Suprapubic skin (tissue), 4 donors: ENCODE measurements at regions not wholly inside any gene's neighbourhood (a gene's known extent, or its start where the extent isn't known, plus 50 kb on each side); places are given as distances from the start of the nearest gene placed in this dataset.

Experiments used
- DNase-seq, 2 donors: peaks; one replicate each; pipeline ENCODE4 v3.0.0-alpha.2; 2019; ENCODE audit warnings: low spot score in 2 of 2
- H3K27ac ChIP-seq: fragments of 200-600 bp; sonication (generic); one replicate; pipeline ENCODE4 v1.5.1; 2019
- H3K27me3 ChIP-seq: fragments of 200-600 bp; sonication (generic); one replicate; pipeline ENCODE4 v1.5.1; 2019
- H3K36me3 ChIP-seq: fragments of 200-600 bp; sonication (generic); one replicate; pipeline ENCODE4 v1.5.1; 2019
- H3K4me1 ChIP-seq: fragments of 200-600 bp; sonication (generic); one replicate; pipeline ENCODE4 v1.5.1; 2019
- H3K4me3 ChIP-seq: fragments of 200-600 bp; sonication (generic); one replicate; pipeline ENCODE4 v1.5.1; 2019; ENCODE audit warnings: mild to moderate bottlenecking
- H3K9me3 ChIP-seq: fragments of 200-600 bp; sonication (generic); one replicate; pipeline ENCODE4 v1.5.1; 2019
- CTCF ChIP-seq, 2 donors: fragments of 200-600 bp in 1 of 2; fragments of 450-650 bp in 1 of 2; sonication (generic) in 1 of 2; IDR thresholded peaks; one replicate each; pipeline ENCODE4 v1.5.1; 2016 to 2019; ENCODE audit warnings: antibody characterized with exemption in 2 of 2, mild to moderate bottlenecking in 1 of 2, moderate library complexity in 1 of 2
- EP300 ChIP-seq: sonication (generic); formaldehyde crosslinking; IDR thresholded peaks from one replicate; pipeline ENCODE4 v1.6.1; 2017; ENCODE audit warnings: antibody characterized with exemption
- POLR2A ChIP-seq, 2 donors: fragments of 450-650 bp; IDR thresholded peaks; one replicate each; pipeline ENCODE4 v1.6.1; 2017; ENCODE audit warnings: antibody characterized with exemption in 2 of 2, mild to moderate bottlenecking in 2 of 2, moderate library complexity in 2 of 2
- POLR2AphosphoS5 ChIP-seq, 3 donors: sonication (generic); formaldehyde crosslinking; IDR thresholded peaks; one replicate each; pipeline ENCODE4 v1.6.1; 2017; ENCODE audit warnings: antibody characterized with exemption in 3 of 3
- WGBS: methylation state at CpG from one replicate; pipeline ENCODE4 v1.1.5; 2018; 5-methylcytosine and 5-hydroxymethylcytosine counted together

DNA sequence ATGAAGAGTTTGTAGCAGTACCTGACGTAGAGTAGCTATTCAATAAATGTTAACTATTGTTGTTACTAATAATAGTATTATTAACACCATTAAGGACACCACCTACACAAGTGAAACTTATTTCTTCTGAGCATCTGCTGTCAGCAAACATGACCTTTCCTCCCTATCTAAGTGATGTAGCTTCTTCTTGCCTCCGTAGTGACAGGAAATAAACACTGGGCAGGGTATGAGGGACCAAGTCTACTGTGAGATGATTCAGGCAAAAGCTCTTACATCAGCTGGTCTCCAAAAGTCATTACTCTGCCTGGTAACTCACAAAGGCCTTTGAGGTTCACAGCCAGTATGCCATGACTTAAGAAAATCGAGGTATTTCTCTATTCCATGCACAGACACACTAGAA lies 750.5 kb downstream of the CPS1 start:
- H3K4me3 ChIP-seq: no peak overlapping the region
- H3K27me3 ChIP-seq: no peaks in the 10 kb centered on the region
- no peaks in the 10 kb centered on the region for H3K9me3 ChIP-seq
- H3K27ac ChIP-seq: no peak overlapping the region
- no peaks in the 10 kb centered on the region for H3K4me1 ChIP-seq
- no peaks in the 10 kb centered on the region for H3K36me3 ChIP-seq
- no peak for DNase-seq
- TF ChIP-seq POLR2A (IDR thresholded peaks at IDR 0.05) (no peak), EP300 (no peak), POLR2AphosphoS5 (IDR thresholded peaks at IDR 0.05) (no peak), CTCF (IDR thresholded peaks at IDR 0.05) (no peak)
- 58% methylated on average over 3 of the region's 3 CpGs for WGBS
